ENCODE measurements at regions not wholly inside any gene's neighbourhood (a gene's known extent, or its start where the extent isn't known, plus 50 kb on each side); places are given as distances from the start of the nearest gene placed in this dataset.

GRCh38 chr5:128667152-128667551 is 129.1 kb upstream of the FBN2 start:
- no peaks in the 10 kb centered on the region for H3K79me2 ChIP-seq (replicated peaks; ENCODE audit: insufficient read depth)
- H3K36me3 ChIP-seq (ENCODE audit: insufficient read depth) = no peaks in the 10 kb centered on the region
- Mint-ChIP-seq H3K4me3 (no peak overlapping the region), H3K27me3 (ENCODE audit: insufficient read depth, low read depth, poor library complexity) (peaks cover 2% of the 10 kb centered on the region), H3K9me3 (no peaks in the 10 kb centered on the region), H3K36me3 (ENCODE audit: low read depth) (no peaks in the 10 kb centered on the region), H3K27ac (no peak overlapping the region), H3K4me1 (peaks cover 11% of the 10 kb centered on the region)
- no peak for ATAC-seq
- H3F3A ChIP-seq (replicated peaks; ENCODE audit: low read depth) = no peaks in the 10 kb centered on the region
- TF ChIP-seq REST (IDR thresholded peaks at IDR 0.05; ENCODE audit: unreplicated experiment) (no peak), ZNF462 (CRISPR knock-in tag; IDR thresholded peaks at IDR 0.05) (peak; percentile 64), CTCF (conservative IDR thresholded peaks at IDR 0.05; ENCODE audit: low read depth in 2 of 2) (peak; percentile 46 to 69), JUNB (IDR thresholded peaks at IDR 0.05; ENCODE audit: unreplicated experiment) (no peak)
- H3K27me3 ChIP-seq (ENCODE audit: insufficient read depth) = no peaks in the 10 kb centered on the region
- H2AFZ ChIP-seq = no peak overlapping the region
- H3K4me3 ChIP-seq = no peak overlapping the region
- no peaks in the 10 kb centered on the region for H4K20me1 ChIP-seq (replicated peaks; ENCODE audit: insufficient read depth)
- H3K4me2 ChIP-seq = no peak overlapping the region
- H3K4me1 ChIP-seq (ENCODE audit: insufficient read depth) = peaks cover 2% of the 10 kb centered on the region; the same call in 1 of the 2 replicates
- H3K9me2 ChIP-seq (ENCODE audit: insufficient read depth) = peaks cover 5% of the 10 kb centered on the region; the same call in 1 of the 2 replicates
- no peak overlapping the region for H3K27ac ChIP-seq (ENCODE audit: low read depth)
- no peak for DNase-seq (ENCODE audit: low spot score)

All from GM23338 (cell line).